ENCODE measurements at regions not wholly inside any gene's neighbourhood (a gene's known extent, or its start where the extent isn't known, plus 50 kb on each side); places are given as distances from the start of the nearest gene placed in this dataset.

DNA sequence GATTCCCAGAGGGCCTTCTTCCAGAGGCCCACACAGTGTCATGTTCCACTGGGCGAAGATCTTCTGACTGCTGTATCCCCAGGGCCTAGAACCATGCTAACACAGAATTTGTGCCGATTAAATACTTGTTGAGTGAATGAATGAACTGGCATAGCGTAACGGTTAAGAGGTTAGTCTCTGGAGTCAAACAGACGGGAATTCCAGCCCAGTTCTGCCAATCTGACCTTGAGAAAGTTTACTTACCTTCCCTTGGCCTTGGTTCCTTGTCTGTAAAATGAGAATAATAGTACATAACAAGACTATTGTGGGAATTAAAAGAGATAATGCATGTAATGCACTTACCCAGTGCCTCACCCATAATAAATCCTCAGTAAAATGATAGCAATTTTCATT is 58.3 kb upstream of the PLAC1 start:
- no peak overlapping the region for H2BK12ac ChIP-seq (ENCODE audit: low read depth, low read length)
- H3K79me2 ChIP-seq (ENCODE audit: control insufficient read depth in 1 of 2, insufficient read depth in 2 of 2, low read length in 2 of 2): no peaks in the 10 kb centered on the region
- H3K4me2 ChIP-seq (ENCODE audit: insufficient read depth in 1 of 2, low read depth in 2 of 2, low read length in 2 of 2): no peak overlapping the region
- peaks cover 0 to 6% (median 5%) of the 10 kb centered on the region in 4 experiments; a peak in 5 of 7 replicates for H3K4me1 ChIP-seq (replicated peaks in 1 of 4; ENCODE audit: control insufficient read depth in 3 of 4, insufficient read depth in 4 of 4, low read length in 3 of 4)
- WGBS, 2 experiments (ENCODE audit: extremely low coverage in 1 of 2, insufficient coverage in 1 of 2, insufficient read length in 1 of 2, insufficient replicate concordance in 2 of 2, low coverage in 1 of 2, low lambda C conversion rate in 2 of 2, missing lambda C conversion rate in 1 of 2): 76% methylated on average over 5 of the region's 5 CpGs; no CpG with 5 or more reads in 1 of the 2 experiments
- no peak overlapping the region for H3K4ac ChIP-seq (replicated peaks; ENCODE audit: insufficient read length, low read depth, low read length)
- H3K9ac ChIP-seq (replicated peaks in 1 of 4; ENCODE audit: extremely low read depth in 1 of 4, low read depth in 3 of 4, low read length in 3 of 4): no peak overlapping the region
- H3K14ac ChIP-seq (ENCODE audit: insufficient read length): no peak overlapping the region
- no peaks in the 10 kb centered on the region for H4K20me1 ChIP-seq (replicated peaks in 1 of 2; ENCODE audit: control insufficient read depth in 1 of 2, insufficient read depth in 2 of 2, low read length in 2 of 2)
- no peak overlapping the region for H2BK20ac ChIP-seq (ENCODE audit: low read length)
- H2BK5ac ChIP-seq (ENCODE audit: low read depth, low read length): no peak overlapping the region
- H3K23me2 ChIP-seq (ENCODE audit: low read depth, low read length): no peaks in the 10 kb centered on the region
- H3K56ac ChIP-seq (replicated peaks; ENCODE audit: insufficient read length, low read depth, low read length): no peak overlapping the region
- no peak overlapping the region for H2AFZ ChIP-seq (ENCODE audit: low read length)
- FAIRE-seq (no peak), DNase-seq (ENCODE audit: low read depth in 1 of 2, low spot score in 2 of 2) (no peak)
- POLR2A ChIA-PET (ENCODE audit: partially characterized antibody): no interaction called here
- H4K91ac ChIP-seq (replicated peaks; ENCODE audit: insufficient read length, low read length): no peak overlapping the region
- H3K27me3 ChIP-seq (replicated peaks in 1 of 4; ENCODE audit: control insufficient read depth in 3 of 4, extremely low read depth in 1 of 4, insufficient read depth in 3 of 4, low read length in 3 of 4): no peaks in the 10 kb centered on the region
- no peak overlapping the region for H3K4me3 ChIP-seq (ENCODE audit: extremely low read depth in 1 of 4, insufficient read depth in 2 of 4, low read depth in 3 of 4, low read length in 4 of 4)
- H3K79me1 ChIP-seq (ENCODE audit: low read depth, low read length): no peaks in the 10 kb centered on the region
- no peak overlapping the region for H2BK15ac ChIP-seq (ENCODE audit: low read length)
- H3K27ac ChIP-seq (ENCODE audit: low read depth, low read length): no peak overlapping the region
- H2AK5ac ChIP-seq (ENCODE audit: low read depth, low read length): no peak overlapping the region
- no peak overlapping the region for H3K18ac ChIP-seq (ENCODE audit: extremely low read depth, low read length)
- H3K23ac ChIP-seq (ENCODE audit: insufficient read length): no peak overlapping the region
- H2BK120ac ChIP-seq (replicated peaks; ENCODE audit: low read depth, low read length): no peak overlapping the region
- CTCF ChIA-PET (ENCODE audit: partially characterized antibody): interaction anchor here (2.8 kb wide), 1 partner anchor 48 kb away, joined by 11 read pairs; no protein-coding TSS in a partner anchor
- H4K8ac ChIP-seq (ENCODE audit: extremely low read depth, insufficient read depth, low read length): no peak overlapping the region
- no peaks in the 10 kb centered on the region for H3K36me3 ChIP-seq (ENCODE audit: control insufficient read depth in 2 of 4, insufficient read depth in 4 of 4, low read length in 3 of 4)
- no peaks in the 10 kb centered on the region for H3K9me3 ChIP-seq (ENCODE audit: insufficient read depth in 2 of 2, low read depth in 1 of 2, low read length in 1 of 2)
- H4K5ac ChIP-seq (ENCODE audit: insufficient read length, low read depth, low read length): no peak overlapping the region
- TF ChIP-seq EGR1 (IDR thresholded peaks at IDR 0.05; ENCODE audit: borderline replicate concordance, low read depth, low read length) (no peak), CBX5 (IDR thresholded peaks at IDR 0.05; ENCODE audit: low read depth, low read length) (no peak), GABPA (IDR thresholded peaks at IDR 0.05; ENCODE audit: borderline replicate concordance, insufficient read depth, low read length) (no peak), RFX5 (IDR thresholded peaks at IDR 0.05; ENCODE audit: borderline replicate concordance, low read depth, low read length) (no peak), CBX8 (IDR thresholded peaks at IDR 0.05; ENCODE audit: borderline replicate concordance, low read depth, low read length) (no peak), TCF12 (IDR thresholded peaks at IDR 0.05; ENCODE audit: low read depth, low read length) (no peak), KDM5A (IDR thresholded peaks at IDR 0.05; ENCODE audit: low read length) (no peak), RBBP5 (IDR thresholded peaks at IDR 0.05; ENCODE audit: borderline replicate concordance, low read depth, low read length) (no peak), SRF (IDR thresholded peaks at IDR 0.05; ENCODE audit: low read depth, low read length) (no peak), ASH2L (IDR thresholded peaks at IDR 0.05; ENCODE audit: low read length) (no peak), SUZ12 (IDR thresholded peaks at IDR 0.05; ENCODE audit: low read length) (no peak), NRF1 (IDR thresholded peaks at IDR 0.05; ENCODE audit: low read depth, low read length) (no peak)
- TF ChIP-seq, protein P1, sequence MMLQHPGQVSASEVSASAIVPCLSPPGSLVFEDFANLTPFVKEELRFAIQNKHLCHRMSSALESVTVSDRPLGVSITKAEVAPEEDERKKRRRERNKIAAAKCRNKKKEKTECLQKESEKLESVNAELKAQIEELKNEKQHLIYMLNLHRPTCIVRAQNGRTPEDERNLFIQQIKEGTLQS (IDR thresholded peaks at IDR 0.05; ENCODE audit: insufficient read depth, low read depth, low read length): no peak

Data from H1 (cell line).